Panc1 (cell line): ENCODE measurements at regions not wholly inside any gene's neighbourhood (a gene's known extent, or its start where the extent isn't known, plus 50 kb on each side); places are given as distances from the start of the nearest gene placed in this dataset.
"Not testable (repeated sequence)": the region's sequence is repeated elsewhere in the genome, so short reads cannot be mapped to it uniquely, and the experiment has no call there.

Experiments
- POLR2AphosphoS5 ChIP-seq: IDR thresholded peaks from 2 replicates; pipeline ENCODE4 v1.6.1; 2012; ENCODE audit warnings: mild to moderate bottlenecking, low read depth, low read length, moderate library complexity
- TCF7L2 ChIP-seq: IDR thresholded peaks from 2 replicates; pipeline ENCODE4 v1.6.1; 2011; ENCODE audit warnings: mild to moderate bottlenecking, low read depth, low read length, inconsistent platforms
- TF ChIP-seq, protein P1 (sequence below): fragments of 450-650 bp; IDR thresholded peaks from 2 replicates; pipeline ENCODE4 v1.5.1; 2017; ENCODE audit warnings: mild to moderate bottlenecking

DNA sequence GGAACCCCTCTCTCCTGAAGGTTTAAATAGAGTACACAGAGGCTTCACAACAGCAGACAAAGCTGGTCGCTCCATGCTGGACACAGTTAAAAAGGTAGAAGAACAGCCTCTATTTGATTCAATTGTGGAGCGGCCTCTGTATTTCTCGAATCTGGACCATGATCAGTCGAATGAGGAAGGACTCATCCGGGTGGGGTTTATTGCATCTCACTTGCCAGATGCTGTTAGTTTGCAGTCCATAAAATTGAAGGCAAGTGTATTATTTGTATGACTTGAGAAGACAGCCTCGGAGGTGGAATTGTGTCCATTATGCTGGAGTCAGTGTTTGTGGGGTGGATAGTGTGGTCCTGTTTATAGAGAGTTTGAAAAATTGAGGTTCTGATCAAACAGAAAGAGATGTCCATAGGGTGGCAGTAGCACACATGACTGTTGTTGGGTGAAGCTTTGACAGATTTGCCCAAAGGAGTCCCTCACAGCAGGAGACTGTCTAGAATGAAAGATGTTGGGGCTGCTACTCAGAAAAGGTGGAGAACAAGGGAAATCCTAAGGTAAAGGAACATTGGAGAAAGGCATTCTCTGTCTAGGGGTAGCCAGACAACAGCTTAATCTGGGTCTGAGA lies 545.5 kb downstream of the RPIA start:
- TF ChIP-seq, protein P1, sequence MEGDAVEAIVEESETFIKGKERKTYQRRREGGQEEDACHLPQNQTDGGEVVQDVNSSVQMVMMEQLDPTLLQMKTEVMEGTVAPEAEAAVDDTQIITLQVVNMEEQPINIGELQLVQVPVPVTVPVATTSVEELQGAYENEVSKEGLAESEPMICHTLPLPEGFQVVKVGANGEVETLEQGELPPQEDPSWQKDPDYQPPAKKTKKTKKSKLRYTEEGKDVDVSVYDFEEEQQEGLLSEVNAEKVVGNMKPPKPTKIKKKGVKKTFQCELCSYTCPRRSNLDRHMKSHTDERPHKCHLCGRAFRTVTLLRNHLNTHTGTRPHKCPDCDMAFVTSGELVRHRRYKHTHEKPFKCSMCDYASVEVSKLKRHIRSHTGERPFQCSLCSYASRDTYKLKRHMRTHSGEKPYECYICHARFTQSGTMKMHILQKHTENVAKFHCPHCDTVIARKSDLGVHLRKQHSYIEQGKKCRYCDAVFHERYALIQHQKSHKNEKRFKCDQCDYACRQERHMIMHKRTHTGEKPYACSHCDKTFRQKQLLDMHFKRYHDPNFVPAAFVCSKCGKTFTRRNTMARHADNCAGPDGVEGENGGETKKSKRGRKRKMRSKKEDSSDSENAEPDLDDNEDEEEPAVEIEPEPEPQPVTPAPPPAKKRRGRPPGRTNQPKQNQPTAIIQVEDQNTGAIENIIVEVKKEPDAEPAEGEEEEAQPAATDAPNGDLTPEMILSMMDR = not testable (repeated sequence)
- TF ChIP-seq POLR2AphosphoS5, TCF7L2: not testable (repeated sequence)
